ENCODE measurements at regions not wholly inside any gene's neighbourhood (a gene's known extent, or its start where the extent isn't known, plus 50 kb on each side); places are given as distances from the start of the nearest gene placed in this dataset.

GRCh38 chr17:27954548-27955495 lies 61.7 kb upstream of the LYRM9 start:
- Histone ChIP-seq H2AFZ (ENCODE audit: low read depth) (no peak overlapping the region), H3K4me2 (no peak overlapping the region), H3K4me3 (ENCODE audit: low read depth in 2 of 2, low read length in 1 of 2) (no peak overlapping the region), H3K4me1 (ENCODE audit: control insufficient read depth in 1 of 2, insufficient read depth in 2 of 2, low read depth in 1 of 2, low read length in 1 of 2) (peaks cover 0 to 8% of the 10 kb centered on the region in 2 experiments; a peak in 1 of 4 replicates), H3K9ac (no peak overlapping the region), H3K9me3 (no peaks in the 10 kb centered on the region), H3K9me2 (no peaks in the 10 kb centered on the region), H3F3A (replicated peaks; ENCODE audit: insufficient read depth) (no peaks in the 10 kb centered on the region), H3K36me3 (replicated peaks in 1 of 2; ENCODE audit: control insufficient read depth in 1 of 2, insufficient read depth in 2 of 2, low read length in 1 of 2) (no peaks in the 10 kb centered on the region), H4K20me1 (ENCODE audit: insufficient read depth) (no peaks in the 10 kb centered on the region), H3K27me3 (ENCODE audit: insufficient read depth) (no peaks in the 10 kb centered on the region), H3K79me2 (ENCODE audit: insufficient read depth) (no peaks in the 10 kb centered on the region), H3K27ac (ENCODE audit: low read depth in 2 of 2, low read length in 1 of 2) (no peak overlapping the region)
- DNase-seq: no peak
- ChIA-PET CTCF (no interaction called here), POLR2A (no interaction called here)
- WGBS (ENCODE audit: low lambda C conversion rate): 60% methylated on average over 8 of the region's 8 CpGs
- TF ChIP-seq RFX5 (IDR thresholded peaks at IDR 0.05; ENCODE audit: low read length) (no peak), EZH2phosphoT487 (IDR thresholded peaks at IDR 0.05; ENCODE audit: borderline replicate concordance, low read depth) (no peak), RAD21 (IDR thresholded peaks at IDR 0.05; ENCODE audit: low read length) (no peak), ELF1 (IDR thresholded peaks at IDR 0.05) (no peak), FOXM1 (IDR thresholded peaks at IDR 0.05; ENCODE audit: low read depth) (no peak)
- TF ChIP-seq, protein P1, sequence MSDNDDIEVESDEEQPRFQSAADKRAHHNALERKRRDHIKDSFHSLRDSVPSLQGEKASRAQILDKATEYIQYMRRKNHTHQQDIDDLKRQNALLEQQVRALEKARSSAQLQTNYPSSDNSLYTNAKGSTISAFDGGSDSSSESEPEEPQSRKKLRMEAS (IDR thresholded peaks at IDR 0.05; ENCODE audit: low read depth): no peak

DNA sequence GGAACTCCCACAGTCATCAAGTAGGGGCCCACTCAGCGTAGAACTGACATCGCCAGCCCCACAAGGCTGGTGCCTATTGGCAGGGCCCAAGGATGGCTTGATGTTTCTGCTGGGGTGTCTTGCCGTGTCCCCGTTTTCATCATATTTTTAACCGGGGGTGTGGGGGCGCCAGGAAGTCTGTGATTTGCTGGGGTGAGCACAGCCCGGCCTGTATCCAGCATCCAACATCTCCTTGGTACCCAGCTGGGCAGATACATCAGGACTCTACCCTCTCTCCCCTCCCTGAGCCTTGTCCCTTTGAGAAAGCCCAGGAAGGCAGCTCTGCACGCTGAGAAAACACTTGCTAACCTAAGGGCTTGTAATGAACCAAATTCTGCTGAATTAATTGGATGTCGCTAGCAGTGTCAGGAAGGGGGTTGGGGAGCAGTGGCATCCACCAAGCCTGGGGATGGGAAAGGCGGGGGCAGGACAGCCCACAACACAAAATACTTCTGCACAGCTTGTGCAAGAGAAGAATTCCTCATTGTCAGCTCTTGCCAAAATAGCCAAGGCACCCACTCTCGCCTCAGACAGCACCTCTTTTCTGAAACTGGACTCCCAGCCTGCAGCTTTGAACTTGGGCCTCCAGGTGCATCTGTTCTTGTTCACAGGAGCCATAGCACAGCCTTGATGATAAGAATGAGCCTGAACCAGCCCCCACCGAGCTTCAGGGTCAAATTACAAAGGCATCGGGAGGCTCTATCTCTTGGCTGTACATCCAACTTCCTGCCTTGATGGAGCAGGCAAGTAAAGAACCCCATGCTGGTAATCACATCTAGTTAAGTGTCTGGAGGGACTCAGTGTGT lies 63.7 kb upstream of the LYRM9 start:
- Histone ChIP-seq H3K27me3 (ENCODE audit: insufficient read depth) (no peaks in the 10 kb centered on the region), H2AFZ (ENCODE audit: low read depth) (no peak overlapping the region), H3K9ac (no peak overlapping the region), H3K9me2 (no peaks in the 10 kb centered on the region), H3K27ac (ENCODE audit: low read depth in 2 of 2, low read length in 1 of 2) (no peak overlapping the region), H3K4me2 (no peak overlapping the region), H3K79me2 (ENCODE audit: insufficient read depth) (no peaks in the 10 kb centered on the region), H4K20me1 (ENCODE audit: insufficient read depth) (no peaks in the 10 kb centered on the region), H3K9me3 (no peaks in the 10 kb centered on the region), H3K4me1 (ENCODE audit: control insufficient read depth in 1 of 2, insufficient read depth in 2 of 2, low read depth in 1 of 2, low read length in 1 of 2) (peaks cover 0 to 8% of the 10 kb centered on the region in 2 experiments; a peak in 1 of 4 replicates), H3K36me3 (replicated peaks in 1 of 2; ENCODE audit: control insufficient read depth in 1 of 2, insufficient read depth in 2 of 2, low read length in 1 of 2) (no peaks in the 10 kb centered on the region), H3F3A (replicated peaks; ENCODE audit: insufficient read depth) (no peaks in the 10 kb centered on the region), H3K4me3 (ENCODE audit: low read depth in 2 of 2, low read length in 1 of 2) (no peak overlapping the region)
- DNase-seq: peak; percentile 25
- POLR2A ChIA-PET: no interaction called here
- 70% methylated on average over 12 of the region's 13 CpGs for WGBS (ENCODE audit: low lambda C conversion rate)
- CTCF ChIA-PET: no interaction called here
- TF ChIP-seq ZBTB33 (IDR thresholded peaks at IDR 0.05; ENCODE audit: borderline replicate concordance, low read depth) (no peak), MEF2A (IDR thresholded peaks at IDR 0.05; ENCODE audit: borderline replicate concordance, low read depth) (no peak), TEAD4 (IDR thresholded peaks at IDR 0.05; ENCODE audit: borderline replicate concordance, insufficient read depth) (no peak), RCOR1 (IDR thresholded peaks at IDR 0.05; ENCODE audit: low read length) (no peak), GABPA (IDR thresholded peaks at IDR 0.05; ENCODE audit: low read depth) (no peak), FOSL2 (IDR thresholded peaks at IDR 0.05; ENCODE audit: borderline replicate concordance, low read depth) (no peak), RAD21 (IDR thresholded peaks at IDR 0.05; ENCODE audit: low read length) (no peak), IRF3 (IDR thresholded peaks at IDR 0.05; ENCODE audit: low read depth, low read length) (no peak), TCF12 (IDR thresholded peaks at IDR 0.05) (no peak), SMC3 (IDR thresholded peaks at IDR 0.05; ENCODE audit: low read depth, low read length) (no peak), EZH2phosphoT487 (IDR thresholded peaks at IDR 0.05; ENCODE audit: borderline replicate concordance, low read depth) (no peak), NFIC (IDR thresholded peaks at IDR 0.05; ENCODE audit: borderline replicate concordance) (no peak), MXI1 (IDR thresholded peaks at IDR 0.05; ENCODE audit: low read depth, low read length) (no peak), JUND (IDR thresholded peaks at IDR 0.05) (no peak), USF1 (IDR thresholded peaks at IDR 0.05; ENCODE audit: borderline replicate concordance, low read depth) (no peak), YY1 (IDR thresholded peaks at IDR 0.05; ENCODE audit: low read depth) (no peak)
- TF ChIP-seq, protein P2, sequence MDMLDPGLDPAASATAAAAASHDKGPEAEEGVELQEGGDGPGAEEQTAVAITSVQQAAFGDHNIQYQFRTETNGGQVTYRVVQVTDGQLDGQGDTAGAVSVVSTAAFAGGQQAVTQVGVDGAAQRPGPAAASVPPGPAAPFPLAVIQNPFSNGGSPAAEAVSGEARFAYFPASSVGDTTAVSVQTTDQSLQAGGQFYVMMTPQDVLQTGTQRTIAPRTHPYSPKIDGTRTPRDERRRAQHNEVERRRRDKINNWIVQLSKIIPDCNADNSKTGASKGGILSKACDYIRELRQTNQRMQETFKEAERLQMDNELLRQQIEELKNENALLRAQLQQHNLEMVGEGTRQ (IDR thresholded peaks at IDR 0.05; ENCODE audit: borderline replicate concordance, low read depth, low read length): no peak

All from SK-N-SH (cell line).